A549 (cell line): ENCODE measurements at regions not wholly inside any gene's neighbourhood (a gene's known extent, or its start where the extent isn't known, plus 50 kb on each side); places are given as distances from the start of the nearest gene placed in this dataset.

ENCODE experiments used
- CHD2 ChIP-seq: fragments of 150-350 bp; IDR thresholded peaks from 2 replicates; pipeline ENCODE4 v1.6.1; 2014; ENCODE audit warnings: low read length; ENCODE audit not compliant: partially characterized antibody
- EP300 ChIP-seq, 2 experiments: fragments of >200 bp; sonication (Bioruptor Twin); formaldehyde crosslinking; IDR thresholded peaks; 2 replicates in 1 of 2; 3 replicates in 1 of 2; pipeline ENCODE4 v1.6.1; 2016 to 2017
- POLR2A ChIP-seq: IDR thresholded peaks from 2 replicates; pipeline ENCODE4 v1.6.1; 2012; ENCODE audit warnings: mild to moderate bottlenecking, low read length
- RAD21 ChIP-seq, 2 experiments: fragments of >200 bp in 1 of 2; sonication (Bioruptor Twin) in 1 of 2; formaldehyde crosslinking in 1 of 2; IDR thresholded peaks in 1 of 2; conservative IDR thresholded peaks in 1 of 2; 2 replicates in 1 of 2; 3 replicates in 1 of 2; pipeline ENCODE4 v1.6.1; 2012 to 2018; ENCODE audit warnings: inconsistent platforms in 1 of 2
- RCOR1 ChIP-seq: fragments of 150-350 bp; IDR thresholded peaks from 2 replicates; pipeline ENCODE4 v1.6.1; 2014; ENCODE audit warnings: antibody characterized with exemption, low read length, low read depth
- TF ChIP-seq, protein P1 (sequence below): fragments of 200-600 bp; sonication (generic); IDR thresholded peaks from 2 replicates; pipeline ENCODE4 v1.6.1; 2016; ENCODE audit warnings: antibody characterized with exemption, mild to moderate bottlenecking, moderate library complexity
- TF ChIP-seq, protein P2 (sequence below): fragments of >200 bp; sonication (Bioruptor Twin); formaldehyde crosslinking; IDR thresholded peaks from 3 replicates; pipeline ENCODE4 v1.5.1; 2016
- TF ChIP-seq, protein P3 (sequence below): IDR thresholded peaks from 2 replicates; pipeline ENCODE4 v1.6.1; 2012

DNA sequence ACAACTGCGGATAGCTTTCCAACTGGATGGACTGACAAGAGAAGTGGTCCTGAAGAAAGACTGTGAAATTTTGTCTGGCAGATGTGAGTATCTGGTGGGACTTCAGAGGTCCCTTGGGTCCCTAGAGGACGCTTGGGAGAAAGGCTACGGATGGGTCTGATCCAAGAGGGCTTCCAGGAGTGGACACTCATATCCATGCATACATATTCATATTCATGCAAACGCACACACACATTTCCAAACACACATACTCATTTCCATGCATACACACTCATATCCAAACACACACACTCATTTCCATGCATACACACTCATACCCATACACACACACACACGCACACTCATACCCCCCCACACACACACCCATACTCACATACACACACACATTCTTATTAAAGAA lies 200.2 kb upstream of the DDX18 start:
- TF ChIP-seq, protein P1, sequence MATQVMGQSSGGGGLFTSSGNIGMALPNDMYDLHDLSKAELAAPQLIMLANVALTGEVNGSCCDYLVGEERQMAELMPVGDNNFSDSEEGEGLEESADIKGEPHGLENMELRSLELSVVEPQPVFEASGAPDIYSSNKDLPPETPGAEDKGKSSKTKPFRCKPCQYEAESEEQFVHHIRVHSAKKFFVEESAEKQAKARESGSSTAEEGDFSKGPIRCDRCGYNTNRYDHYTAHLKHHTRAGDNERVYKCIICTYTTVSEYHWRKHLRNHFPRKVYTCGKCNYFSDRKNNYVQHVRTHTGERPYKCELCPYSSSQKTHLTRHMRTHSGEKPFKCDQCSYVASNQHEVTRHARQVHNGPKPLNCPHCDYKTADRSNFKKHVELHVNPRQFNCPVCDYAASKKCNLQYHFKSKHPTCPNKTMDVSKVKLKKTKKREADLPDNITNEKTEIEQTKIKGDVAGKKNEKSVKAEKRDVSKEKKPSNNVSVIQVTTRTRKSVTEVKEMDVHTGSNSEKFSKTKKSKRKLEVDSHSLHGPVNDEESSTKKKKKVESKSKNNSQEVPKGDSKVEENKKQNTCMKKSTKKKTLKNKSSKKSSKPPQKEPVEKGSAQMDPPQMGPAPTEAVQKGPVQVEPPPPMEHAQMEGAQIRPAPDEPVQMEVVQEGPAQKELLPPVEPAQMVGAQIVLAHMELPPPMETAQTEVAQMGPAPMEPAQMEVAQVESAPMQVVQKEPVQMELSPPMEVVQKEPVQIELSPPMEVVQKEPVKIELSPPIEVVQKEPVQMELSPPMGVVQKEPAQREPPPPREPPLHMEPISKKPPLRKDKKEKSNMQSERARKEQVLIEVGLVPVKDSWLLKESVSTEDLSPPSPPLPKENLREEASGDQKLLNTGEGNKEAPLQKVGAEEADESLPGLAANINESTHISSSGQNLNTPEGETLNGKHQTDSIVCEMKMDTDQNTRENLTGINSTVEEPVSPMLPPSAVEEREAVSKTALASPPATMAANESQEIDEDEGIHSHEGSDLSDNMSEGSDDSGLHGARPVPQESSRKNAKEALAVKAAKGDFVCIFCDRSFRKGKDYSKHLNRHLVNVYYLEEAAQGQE: no peak
- TF ChIP-seq, protein P2, sequence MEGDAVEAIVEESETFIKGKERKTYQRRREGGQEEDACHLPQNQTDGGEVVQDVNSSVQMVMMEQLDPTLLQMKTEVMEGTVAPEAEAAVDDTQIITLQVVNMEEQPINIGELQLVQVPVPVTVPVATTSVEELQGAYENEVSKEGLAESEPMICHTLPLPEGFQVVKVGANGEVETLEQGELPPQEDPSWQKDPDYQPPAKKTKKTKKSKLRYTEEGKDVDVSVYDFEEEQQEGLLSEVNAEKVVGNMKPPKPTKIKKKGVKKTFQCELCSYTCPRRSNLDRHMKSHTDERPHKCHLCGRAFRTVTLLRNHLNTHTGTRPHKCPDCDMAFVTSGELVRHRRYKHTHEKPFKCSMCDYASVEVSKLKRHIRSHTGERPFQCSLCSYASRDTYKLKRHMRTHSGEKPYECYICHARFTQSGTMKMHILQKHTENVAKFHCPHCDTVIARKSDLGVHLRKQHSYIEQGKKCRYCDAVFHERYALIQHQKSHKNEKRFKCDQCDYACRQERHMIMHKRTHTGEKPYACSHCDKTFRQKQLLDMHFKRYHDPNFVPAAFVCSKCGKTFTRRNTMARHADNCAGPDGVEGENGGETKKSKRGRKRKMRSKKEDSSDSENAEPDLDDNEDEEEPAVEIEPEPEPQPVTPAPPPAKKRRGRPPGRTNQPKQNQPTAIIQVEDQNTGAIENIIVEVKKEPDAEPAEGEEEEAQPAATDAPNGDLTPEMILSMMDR: no peak
- TF ChIP-seq EP300 (IDR thresholded peaks at IDR 0.05): no peak
- TF ChIP-seq POLR2A: no peak
- TF ChIP-seq RCOR1: no peak
- TF ChIP-seq, protein P3, sequence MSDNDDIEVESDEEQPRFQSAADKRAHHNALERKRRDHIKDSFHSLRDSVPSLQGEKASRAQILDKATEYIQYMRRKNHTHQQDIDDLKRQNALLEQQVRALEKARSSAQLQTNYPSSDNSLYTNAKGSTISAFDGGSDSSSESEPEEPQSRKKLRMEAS: no peak
- no peak for TF ChIP-seq CHD2
- TF ChIP-seq RAD21 (conservative IDR thresholded peaks at IDR 0.05 in 1 of 2, IDR thresholded peaks at IDR 0.05 in 1 of 2): no peak
